Mesendoderm (in vitro differentiated cells): ENCODE measurements at regions not wholly inside any gene's neighbourhood (a gene's known extent, or its start where the extent isn't known, plus 50 kb on each side); places are given as distances from the start of the nearest gene placed in this dataset.

ENCODE experiments used
- DNase-seq: peaks from one replicate; pipeline ENCODE4 v3.0.0; 2013
- H2AK5ac ChIP-seq: 2 replicates; pipeline ENCODE4 v1.6.1; 2013; ENCODE audit warnings: low read length, inconsistent platforms
- H2BK120ac ChIP-seq: 2 replicates; pipeline ENCODE4 v1.6.1; 2013; ENCODE audit warnings: low read depth, mild to moderate bottlenecking, low read length, moderate library complexity, mixed read lengths
- H2BK15ac ChIP-seq: replicated peaks from 2 replicates; pipeline ENCODE4 v1.6.1; 2013; ENCODE audit warnings: low read depth, mild to moderate bottlenecking, moderate library complexity
- H2BK5ac ChIP-seq: 2 replicates; pipeline ENCODE4 v1.6.1; 2013; ENCODE audit warnings: low read length, inconsistent platforms
- H3K18ac ChIP-seq: 2 replicates; pipeline ENCODE4 v1.6.1; 2013; ENCODE audit warnings: mild to moderate bottlenecking, low read length, mixed read lengths
- H3K23ac ChIP-seq: one replicate; pipeline ENCODE4 v1.6.1; 2013; ENCODE audit warnings: low read length
- H3K27ac ChIP-seq: 2 replicates; pipeline ENCODE4 v1.5.1; 2013; ENCODE audit warnings: low read depth, mild to moderate bottlenecking, inconsistent platforms, low read length, moderate library complexity
- H3K27me3 ChIP-seq: 2 replicates; pipeline ENCODE4 v1.6.1; 2013; ENCODE audit warnings: low read length, control low read depth, mild to moderate bottlenecking, inconsistent platforms; ENCODE audit not compliant: insufficient read depth, poor library complexity
- H3K36me3 ChIP-seq: 2 replicates; pipeline ENCODE4 v1.6.1; 2013; ENCODE audit warnings: low read length, inconsistent platforms; ENCODE audit not compliant: control insufficient read depth, insufficient read depth
- H3K4ac ChIP-seq: one replicate; pipeline ENCODE4 v1.6.1; 2013; ENCODE audit warnings: low read depth, mild to moderate bottlenecking, low read length, moderate library complexity
- H3K4me1 ChIP-seq: 2 replicates; pipeline ENCODE4 v1.6.1; 2013; ENCODE audit warnings: low read depth, low read length, inconsistent platforms; ENCODE audit not compliant: control insufficient read depth
- H3K4me2 ChIP-seq: 2 replicates; pipeline ENCODE4 v1.6.1; 2013; ENCODE audit warnings: low read length
- H3K4me3 ChIP-seq: 2 replicates; pipeline ENCODE4 v1.5.1; 2013; ENCODE audit warnings: mild to moderate bottlenecking, low read length
- H3K56ac ChIP-seq: one replicate; pipeline ENCODE4 v1.6.1; 2013; ENCODE audit warnings: low read length
- H3K79me1 ChIP-seq: 2 replicates; pipeline ENCODE4 v1.6.1; 2013; ENCODE audit warnings: low read length, inconsistent platforms
- H3K79me2 ChIP-seq: 2 replicates; pipeline ENCODE4 v1.6.1; 2013; ENCODE audit warnings: mild to moderate bottlenecking, low read length; ENCODE audit not compliant: control insufficient read depth, insufficient read depth
- H3K9ac ChIP-seq: 2 replicates; pipeline ENCODE4 v1.6.1; 2013; ENCODE audit warnings: low read length, inconsistent platforms
- H4K5ac ChIP-seq: one replicate; pipeline ENCODE4 v1.6.1; 2013; ENCODE audit warnings: low read length
- H4K8ac ChIP-seq: one replicate; pipeline ENCODE4 v1.6.1; 2013; ENCODE audit warnings: low read depth, mild to moderate bottlenecking, control low read depth, low read length, moderate library complexity
- whole genome bisulfite sequencing: extraction: QIAGEN DNeasy Blood & Tissue Kit; methylation state at CpG from one replicate; pipeline ENCODE4 v1.1.7; 2013; ENCODE audit warnings: low lambda C conversion rate, missing lambda C conversion rate; ENCODE audit not compliant: insufficient coverage; ENCODE audit errors: extremely low coverage; 5-methylcytosine and 5-hydroxymethylcytosine counted together

- no peaks in the 10 kb centered on the region for H3K36me3 ChIP-seq
- no peak overlapping the region for H3K4me3 ChIP-seq
- no peaks in the 10 kb centered on the region for H3K79me1 ChIP-seq
- no peak overlapping the region for H3K23ac ChIP-seq
- H3K18ac ChIP-seq = no peak overlapping the region
- no peak for DNase-seq
- H3K4ac ChIP-seq = no peak overlapping the region
- H4K8ac ChIP-seq = no peak overlapping the region
- no peak overlapping the region for H4K5ac ChIP-seq
- no peak overlapping the region for H3K27ac ChIP-seq
- H2BK5ac ChIP-seq = no peak overlapping the region
- H3K27me3 ChIP-seq = no peaks in the 10 kb centered on the region
- no peak overlapping the region for H2BK120ac ChIP-seq
- no peak overlapping the region for H2AK5ac ChIP-seq
- H3K79me2 ChIP-seq = no peaks in the 10 kb centered on the region
- no peak overlapping the region for H3K9ac ChIP-seq
- no CpG with 5 or more reads among the region's 1 CpG for WGBS
- H2BK15ac ChIP-seq = no peak overlapping the region
- no peak overlapping the region for H3K56ac ChIP-seq
- no peaks in the 10 kb centered on the region for H3K4me1 ChIP-seq
- H3K4me2 ChIP-seq = no peak overlapping the region
These were observed 287.4 kb downstream of the RBM43 start for GRCh38 chr2:150974234-150974633.

DNA sequence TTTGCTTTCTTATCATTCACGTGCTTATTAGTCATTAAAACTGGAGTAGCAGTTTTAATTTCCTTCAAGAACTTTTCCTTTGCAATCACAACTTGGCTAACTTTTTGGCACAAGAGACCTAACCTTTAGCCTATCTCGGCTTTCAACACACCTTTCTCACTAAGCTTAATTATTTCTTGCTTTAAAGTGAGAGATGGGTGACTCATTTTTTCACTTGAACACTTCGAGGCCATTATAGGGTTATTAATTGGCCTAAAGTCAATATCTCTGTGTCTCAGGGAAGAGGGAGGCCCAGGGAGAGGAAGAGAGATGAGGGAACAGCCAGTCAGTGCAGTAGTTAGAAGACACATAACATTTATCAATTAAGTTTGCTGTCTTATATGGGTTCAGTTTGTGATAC, 289.8 kb downstream of the RBM43 start:
- no peak overlapping the region for H2BK5ac ChIP-seq
- H3K4ac ChIP-seq = no peak overlapping the region
- no peaks in the 10 kb centered on the region for H3K79me2 ChIP-seq
- H3K27ac ChIP-seq = no peak overlapping the region
- H2BK120ac ChIP-seq = no peak overlapping the region
- no peak overlapping the region for H3K23ac ChIP-seq
- no peaks in the 10 kb centered on the region for H3K79me1 ChIP-seq
- no peak overlapping the region for H4K8ac ChIP-seq
- no peaks in the 10 kb centered on the region for H3K4me1 ChIP-seq
- no peak for DNase-seq
- no peak overlapping the region for H4K5ac ChIP-seq
- H3K18ac ChIP-seq = no peak overlapping the region
- no peak overlapping the region for H3K4me2 ChIP-seq
- H3K56ac ChIP-seq = no peak overlapping the region
- H3K9ac ChIP-seq = no peak overlapping the region
- no peaks in the 10 kb centered on the region for H3K27me3 ChIP-seq
- H2BK15ac ChIP-seq = no peak overlapping the region
- H3K36me3 ChIP-seq = no peaks in the 10 kb centered on the region
- H3K4me3 ChIP-seq = no peak overlapping the region
- WGBS = no CpG with 5 or more reads among the region's 3 CpGs
- H2AK5ac ChIP-seq = no peak overlapping the region

DNA sequence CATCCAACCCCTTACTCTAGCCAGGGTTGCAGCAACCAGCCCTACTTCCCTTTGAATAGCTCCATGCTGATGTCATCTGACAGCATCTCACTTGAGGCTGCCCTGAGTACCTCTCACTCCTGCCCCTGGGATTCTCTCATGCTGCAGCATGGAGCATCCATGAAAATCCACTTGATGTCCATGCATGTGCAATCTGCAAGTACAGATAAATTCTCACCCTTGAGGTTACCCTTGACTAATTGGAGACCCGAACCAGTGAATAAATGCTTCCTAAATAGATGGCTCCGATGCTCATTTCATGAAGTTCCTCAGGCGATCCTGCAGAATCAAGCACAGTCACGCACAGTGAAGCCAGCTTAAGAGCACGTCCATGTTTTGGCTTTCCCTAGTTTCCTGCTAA, 298.3 kb downstream of the RBM43 start:
- Histone ChIP-seq H2BK5ac (no peak overlapping the region), H3K9ac (no peak overlapping the region), H3K27me3 (no peaks in the 10 kb centered on the region), H3K18ac (no peak overlapping the region), H3K4ac (no peak overlapping the region), H3K56ac (no peak overlapping the region), H3K36me3 (no peaks in the 10 kb centered on the region), H3K27ac (no peak overlapping the region), H3K23ac (no peak overlapping the region), H4K5ac (no peak overlapping the region), H2BK15ac (no peak overlapping the region), H2BK120ac (no peak overlapping the region), H3K79me2 (no peaks in the 10 kb centered on the region), H2AK5ac (no peak overlapping the region), H3K4me1 (no peaks in the 10 kb centered on the region), H4K8ac (no peak overlapping the region), H3K4me3 (no peak overlapping the region), H3K79me1 (no peaks in the 10 kb centered on the region), H3K4me2 (no peak overlapping the region)
- no CpG with 5 or more reads among the region's 5 CpGs for WGBS
- DNase-seq = peak; percentile 31

DNA sequence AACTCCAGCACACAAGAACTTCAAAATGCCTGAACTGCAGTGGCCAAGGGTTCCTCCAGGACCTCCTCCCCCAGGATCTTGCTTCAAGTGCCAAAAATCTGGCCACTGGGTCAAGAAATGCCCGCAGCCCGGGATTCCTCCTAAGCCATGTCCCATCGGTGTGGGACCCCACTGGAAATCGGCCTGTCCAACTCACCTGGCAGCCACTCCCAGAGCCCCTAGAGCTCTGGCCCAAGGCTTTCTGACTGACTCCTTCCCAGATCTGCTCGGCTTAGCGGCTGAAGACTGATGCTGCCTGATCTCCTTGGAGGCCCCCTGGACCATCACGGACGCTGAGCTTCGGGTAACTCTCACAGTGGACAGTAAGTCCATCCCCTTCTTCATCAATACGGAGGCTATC, 306.4 kb downstream of the RBM43 start:
- no peak overlapping the region for H2AK5ac ChIP-seq
- H3K36me3 ChIP-seq = no peaks in the 10 kb centered on the region
- no peaks in the 10 kb centered on the region for H3K79me2 ChIP-seq
- no peak overlapping the region for H3K4me2 ChIP-seq
- no peak overlapping the region for H3K18ac ChIP-seq
- no peak overlapping the region for H3K4ac ChIP-seq
- H3K4me3 ChIP-seq = no peak overlapping the region
- H3K23ac ChIP-seq = no peak overlapping the region
- no CpG with 5 or more reads among the region's 10 CpGs for WGBS
- H4K5ac ChIP-seq = no peak overlapping the region
- no peak overlapping the region for H3K27ac ChIP-seq
- H3K56ac ChIP-seq = no peak overlapping the region
- no peak overlapping the region for H2BK120ac ChIP-seq
- DNase-seq = no peak
- H3K27me3 ChIP-seq = no peaks in the 10 kb centered on the region
- H4K8ac ChIP-seq = no peak overlapping the region
- H3K4me1 ChIP-seq = no peaks in the 10 kb centered on the region
- no peak overlapping the region for H2BK5ac ChIP-seq
- H3K79me1 ChIP-seq = no peaks in the 10 kb centered on the region
- H3K9ac ChIP-seq = no peak overlapping the region
- no peak overlapping the region for H2BK15ac ChIP-seq

DNA sequence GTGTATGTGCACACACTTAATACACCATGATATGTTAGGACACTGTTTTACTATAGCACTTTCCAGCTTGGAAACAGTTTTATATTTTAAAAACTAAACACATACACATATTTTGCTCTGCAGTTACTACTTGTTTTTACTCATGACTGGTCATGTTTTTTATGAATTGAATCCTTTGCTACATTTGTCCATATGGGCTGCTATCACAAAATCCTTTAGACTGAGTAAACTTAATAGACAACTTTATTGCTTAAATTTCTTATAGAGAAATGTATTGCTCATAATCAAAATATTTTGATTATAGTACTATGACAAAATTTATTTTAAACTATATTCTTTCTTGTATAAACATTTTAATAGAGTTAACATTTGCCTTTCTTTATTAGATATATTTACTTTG, 314.8 kb downstream of the RBM43 start:
- H3K36me3 ChIP-seq = no peaks in the 10 kb centered on the region
- no peak overlapping the region for H3K18ac ChIP-seq
- H2BK15ac ChIP-seq = no peak overlapping the region
- H3K79me2 ChIP-seq = no peaks in the 10 kb centered on the region
- H4K8ac ChIP-seq = no peak overlapping the region
- H3K9ac ChIP-seq = no peak overlapping the region
- H2AK5ac ChIP-seq = no peak overlapping the region
- no peak overlapping the region for H3K4ac ChIP-seq
- no peak overlapping the region for H2BK5ac ChIP-seq
- H2BK120ac ChIP-seq = no peak overlapping the region
- H3K56ac ChIP-seq = no peak overlapping the region
- DNase-seq = no peak
- H3K4me3 ChIP-seq = no peak overlapping the region
- no peaks in the 10 kb centered on the region for H3K4me1 ChIP-seq
- H3K27ac ChIP-seq = no peak overlapping the region
- no peak overlapping the region for H3K23ac ChIP-seq
- H3K79me1 ChIP-seq = no peaks in the 10 kb centered on the region
- H3K27me3 ChIP-seq = no peaks in the 10 kb centered on the region
- H4K5ac ChIP-seq = no peak overlapping the region
- no peak overlapping the region for H3K4me2 ChIP-seq

- H2BK5ac ChIP-seq = no peak overlapping the region
These were observed 317.3 kb downstream of the RBM43 start for GRCh38 chr2:150944315-150944714.

More at GRCh38 chr2:150944315-150944714, 317.3 kb downstream of the RBM43 start:
- Histone ChIP-seq H3K4me1 (no peaks in the 10 kb centered on the region), H3K56ac (no peak overlapping the region), H2AK5ac (no peak overlapping the region), H3K79me2 (no peaks in the 10 kb centered on the region), H3K4me3 (no peak overlapping the region), H4K5ac (no peak overlapping the region), H3K9ac (no peak overlapping the region), H3K23ac (no peak overlapping the region), H3K27me3 (no peaks in the 10 kb centered on the region), H2BK120ac (no peak overlapping the region), H2BK15ac (no peak overlapping the region), H3K4ac (no peak overlapping the region), H3K4me2 (no peak overlapping the region), H3K36me3 (no peaks in the 10 kb centered on the region), H3K79me1 (no peaks in the 10 kb centered on the region), H3K27ac (no peak overlapping the region), H3K18ac (no peak overlapping the region), H4K8ac (no peak overlapping the region)
- WGBS = no CpG with 5 or more reads among the region's 1 CpG
- DNase-seq = no peak
